ENCODE measurements at regions not wholly inside any gene's neighbourhood (a gene's known extent, or its start where the extent isn't known, plus 50 kb on each side); places are given as distances from the start of the nearest gene placed in this dataset.

- H3K4me2 ChIP-seq (ENCODE audit: low read depth, low read length, poor library complexity, severe bottlenecking) = no peak overlapping the region
- TF ChIP-seq EZH2phosphoT487 (conservative IDR thresholded peaks at IDR 0.05; ENCODE audit: low read length) = no peak
- TF ChIP-seq CTCF (IDR thresholded peaks at IDR 0.05; ENCODE audit: insufficient read depth, low read length, poor library complexity, severe bottlenecking) = no peak
- H3K27ac ChIP-seq (ENCODE audit: low read depth, low read length) = no peak overlapping the region
- no peaks in the 10 kb centered on the region for H3K79me2 ChIP-seq (ENCODE audit: insufficient read depth, low read length)
- H3K9ac ChIP-seq (ENCODE audit: low read length) = no peak overlapping the region
- no peaks in the 10 kb centered on the region for H3K9me3 ChIP-seq (ENCODE audit: insufficient read depth, low read length)
- H3K4me3 ChIP-seq (ENCODE audit: insufficient read depth, low read length, poor library complexity, severe bottlenecking) = no peak overlapping the region
- H3K27me3 ChIP-seq (ENCODE audit: low read length) = no peaks in the 10 kb centered on the region
- H2AFZ ChIP-seq (ENCODE audit: low read depth, low read length, severe bottlenecking) = no peak overlapping the region
- H4K20me1 ChIP-seq (ENCODE audit: low read depth, low read length) = no peaks in the 10 kb centered on the region; the same call in 1 of the 2 replicates
- H3F3A ChIP-seq (ENCODE audit: insufficient read depth) = no peaks in the 10 kb centered on the region
- H3K36me3 ChIP-seq (ENCODE audit: low read length) = 0 out of 2 replicates have a peak, but pooled peaks cover 3% of the 10 kb centered on the region
- no peaks in the 10 kb centered on the region for H3K9me2 ChIP-seq (replicated peaks; ENCODE audit: insufficient read depth, low read length)
Observed at GRCh38 chr7:19390795-19391194, 245.6 kb upstream of the FERD3L start.

GRCh38 chr7:19381321-19381720 is 236.1 kb upstream of the FERD3L start:
- H3K36me3 ChIP-seq (ENCODE audit: low read length) = no peaks in the 10 kb centered on the region
- H3K27me3 ChIP-seq (ENCODE audit: low read length) = no peaks in the 10 kb centered on the region
- no peaks in the 10 kb centered on the region for H3F3A ChIP-seq (ENCODE audit: insufficient read depth)
- H3K9me3 ChIP-seq (ENCODE audit: insufficient read depth, low read length) = no peaks in the 10 kb centered on the region
- no peaks in the 10 kb centered on the region for H3K9me2 ChIP-seq (replicated peaks; ENCODE audit: insufficient read depth, low read length)
- no peak overlapping the region for H3K4me3 ChIP-seq (ENCODE audit: insufficient read depth, low read length, poor library complexity, severe bottlenecking)
- H3K9ac ChIP-seq (ENCODE audit: low read length) = no peak overlapping the region
- H2AFZ ChIP-seq (ENCODE audit: low read depth, low read length, severe bottlenecking) = no peak overlapping the region
- H3K27ac ChIP-seq (ENCODE audit: low read depth, low read length) = no peak overlapping the region
- H4K20me1 ChIP-seq (ENCODE audit: low read depth, low read length) = no peaks in the 10 kb centered on the region
- no peaks in the 10 kb centered on the region for H3K79me2 ChIP-seq (ENCODE audit: insufficient read depth, low read length)
- no peak overlapping the region for H3K4me2 ChIP-seq (ENCODE audit: low read depth, low read length, poor library complexity, severe bottlenecking)
- TF ChIP-seq CTCF (IDR thresholded peaks at IDR 0.05; ENCODE audit: insufficient read depth, low read length, poor library complexity, severe bottlenecking) (no peak), EZH2phosphoT487 (conservative IDR thresholded peaks at IDR 0.05; ENCODE audit: low read length) (no peak)

GRCh38 chr7:19378345-19378714 is 233.1 kb upstream of the FERD3L start:
- H3K27ac ChIP-seq (ENCODE audit: low read depth, low read length) = no peak overlapping the region
- H2AFZ ChIP-seq (ENCODE audit: low read depth, low read length, severe bottlenecking) = no peak overlapping the region
- TF ChIP-seq EZH2phosphoT487 (conservative IDR thresholded peaks at IDR 0.05; ENCODE audit: low read length) (no peak), CTCF (IDR thresholded peaks at IDR 0.05; ENCODE audit: insufficient read depth, low read length, poor library complexity, severe bottlenecking) (no peak)

More at GRCh38 chr7:19378345-19378714, 233.1 kb upstream of the FERD3L start:
- Histone ChIP-seq H3K27me3 (ENCODE audit: low read length) (no peaks in the 10 kb centered on the region), H3K4me3 (ENCODE audit: insufficient read depth, low read length, poor library complexity, severe bottlenecking) (no peak overlapping the region), H3F3A (ENCODE audit: insufficient read depth) (no peaks in the 10 kb centered on the region), H3K9ac (ENCODE audit: low read length) (no peak overlapping the region), H3K4me2 (ENCODE audit: low read depth, low read length, poor library complexity, severe bottlenecking) (no peak overlapping the region), H3K36me3 (ENCODE audit: low read length) (no peaks in the 10 kb centered on the region), H4K20me1 (ENCODE audit: low read depth, low read length) (no peaks in the 10 kb centered on the region; the same call in 1 of the 2 replicates), H3K79me2 (ENCODE audit: insufficient read depth, low read length) (no peaks in the 10 kb centered on the region), H3K9me2 (replicated peaks; ENCODE audit: insufficient read depth, low read length) (no peaks in the 10 kb centered on the region), H3K9me3 (ENCODE audit: insufficient read depth, low read length) (no peaks in the 10 kb centered on the region)
